NCI-H1930 (cell line): ENCODE measurements at regions not wholly inside any gene's neighbourhood (a gene's known extent, or its start where the extent isn't known, plus 50 kb on each side); places are given as distances from the start of the nearest gene placed in this dataset.
"Not testable (repeated sequence)": the region's sequence is repeated elsewhere in the genome, so short reads cannot be mapped to it uniquely, and the experiment has no call there.

Experiments used
- DNase-seq, 2 experiments: peaks; one replicate each; lab custom pipeline; 2025; lab: John Stamatoyannopoulos, UW

GRCh38 chr6:91190041-91190440 lies 603.2 kb upstream of the MAP3K7 start:
- not testable (repeated sequence) for DNase-seq

DNA sequence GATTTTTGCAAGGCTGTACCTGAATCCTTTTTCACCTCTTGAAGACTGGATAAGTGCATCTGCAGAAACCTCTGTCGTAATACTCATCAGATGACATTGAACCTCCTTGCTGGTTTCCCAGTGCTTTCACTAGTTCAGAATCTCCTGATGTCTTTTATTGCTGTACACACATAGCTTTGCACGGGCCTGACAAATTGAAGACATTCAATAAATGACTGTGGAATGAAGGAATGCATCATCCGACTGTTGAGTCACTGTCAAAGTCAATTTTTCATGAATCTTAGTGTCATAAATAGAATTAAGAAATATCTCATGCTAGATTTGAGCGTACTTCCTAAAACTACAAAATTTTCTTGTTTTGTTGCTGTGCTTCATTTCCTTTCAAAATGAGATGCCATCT lies 598.2 kb upstream of the MAP3K7 start:
- DNase-seq: no peak

GRCh38 chr6:91181416-91181815 lies 594.5 kb upstream of the MAP3K7 start:
- DNase-seq: no peak

- DNase-seq: no peak
Observed at GRCh38 chr6:91173651-91174050, 586.8 kb upstream of the MAP3K7 start.

GRCh38 chr6:91173186-91173585 lies 586.3 kb upstream of the MAP3K7 start:
- no peak for DNase-seq

- DNase-seq: no peak
Observed at GRCh38 chr6:91171754-91172462, 585.0 kb upstream of the MAP3K7 start.

DNA sequence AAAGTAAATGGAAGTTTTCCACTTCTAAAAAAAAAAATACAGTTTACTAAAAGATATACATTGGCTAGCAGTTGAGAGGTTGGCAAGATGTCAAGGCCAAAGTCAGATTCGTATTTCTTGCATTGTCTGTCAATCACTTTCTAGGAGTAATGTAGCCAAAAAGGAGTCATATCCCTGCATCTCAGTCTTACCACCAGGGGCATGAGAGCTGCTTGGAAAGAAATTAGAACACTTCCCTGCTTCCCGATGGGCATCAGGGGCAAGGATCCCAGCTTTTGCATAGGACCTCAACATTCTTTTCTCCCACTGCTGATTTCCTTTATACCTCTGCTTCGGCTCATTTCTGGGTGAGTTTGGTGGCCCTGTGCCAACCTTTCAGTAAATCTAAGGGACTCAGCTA lies 581.0 kb upstream of the MAP3K7 start:
- no peak for DNase-seq

DNA sequence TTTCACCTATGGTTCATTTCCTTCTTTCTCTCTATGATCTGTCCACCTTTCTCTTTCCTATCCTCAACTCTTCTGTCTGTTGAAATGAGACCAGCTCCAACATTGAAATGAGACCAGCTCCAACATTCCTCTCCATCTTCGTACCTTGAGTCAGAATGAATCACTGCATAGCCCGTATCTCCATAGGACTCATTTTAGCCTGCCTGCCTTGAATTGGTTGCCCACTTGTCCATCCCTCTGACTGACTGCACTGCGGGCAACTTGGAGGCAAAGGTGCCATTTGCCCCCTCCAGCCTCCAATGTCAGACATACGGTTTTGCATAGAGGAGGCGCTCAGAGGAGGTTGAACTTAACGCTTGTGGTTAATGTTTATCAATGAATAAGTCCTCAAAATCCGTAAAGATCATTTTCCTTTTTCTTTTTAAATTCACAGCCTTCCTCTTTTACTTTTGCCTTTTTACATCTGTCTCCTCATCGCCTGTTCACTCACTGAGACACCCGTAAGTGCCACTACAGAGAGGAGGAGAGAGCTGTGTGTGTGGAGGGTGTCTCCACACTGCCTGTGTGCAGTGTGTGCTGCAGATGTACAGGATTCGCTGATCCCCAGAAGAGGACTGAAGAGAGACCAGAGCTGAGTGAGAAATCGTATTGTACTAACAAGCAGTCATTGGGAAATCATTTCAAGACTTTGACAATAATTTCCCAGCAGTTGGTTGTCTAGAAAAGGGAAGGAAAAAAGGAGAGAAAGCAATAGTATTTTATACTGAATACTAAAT lies 579.6 kb upstream of the MAP3K7 start:
- no peak for DNase-seq

- DNase-seq: no peak
Observed at GRCh38 chr6:91164105-91164504, 577.2 kb upstream of the MAP3K7 start.

GRCh38 chr6:91161246-91161645 lies 574.4 kb upstream of the MAP3K7 start:
- DNase-seq: no peak

- no peak for DNase-seq
Observed at GRCh38 chr6:91155129-91155785, 568.4 kb upstream of the MAP3K7 start.

DNA sequence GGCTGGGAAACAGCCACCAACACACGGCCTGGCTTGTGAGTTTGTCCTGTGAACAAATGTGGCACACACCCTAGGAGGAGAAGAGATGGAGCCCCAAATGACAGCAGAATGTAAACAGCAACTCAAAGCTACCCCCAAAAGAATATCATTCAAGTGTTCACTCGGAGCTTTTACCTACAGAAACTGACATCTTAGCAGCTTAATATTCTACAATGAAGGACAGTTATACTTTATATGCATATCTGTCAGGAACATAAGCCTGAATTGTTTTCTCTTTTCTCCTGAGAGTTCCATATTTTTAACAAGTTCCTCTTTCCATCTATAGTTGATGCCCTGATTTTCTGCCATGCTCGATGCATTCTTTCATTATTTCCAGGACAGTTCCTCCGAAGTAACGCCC lies 566.0 kb upstream of the MAP3K7 start:
- DNase-seq: no peak

DNA sequence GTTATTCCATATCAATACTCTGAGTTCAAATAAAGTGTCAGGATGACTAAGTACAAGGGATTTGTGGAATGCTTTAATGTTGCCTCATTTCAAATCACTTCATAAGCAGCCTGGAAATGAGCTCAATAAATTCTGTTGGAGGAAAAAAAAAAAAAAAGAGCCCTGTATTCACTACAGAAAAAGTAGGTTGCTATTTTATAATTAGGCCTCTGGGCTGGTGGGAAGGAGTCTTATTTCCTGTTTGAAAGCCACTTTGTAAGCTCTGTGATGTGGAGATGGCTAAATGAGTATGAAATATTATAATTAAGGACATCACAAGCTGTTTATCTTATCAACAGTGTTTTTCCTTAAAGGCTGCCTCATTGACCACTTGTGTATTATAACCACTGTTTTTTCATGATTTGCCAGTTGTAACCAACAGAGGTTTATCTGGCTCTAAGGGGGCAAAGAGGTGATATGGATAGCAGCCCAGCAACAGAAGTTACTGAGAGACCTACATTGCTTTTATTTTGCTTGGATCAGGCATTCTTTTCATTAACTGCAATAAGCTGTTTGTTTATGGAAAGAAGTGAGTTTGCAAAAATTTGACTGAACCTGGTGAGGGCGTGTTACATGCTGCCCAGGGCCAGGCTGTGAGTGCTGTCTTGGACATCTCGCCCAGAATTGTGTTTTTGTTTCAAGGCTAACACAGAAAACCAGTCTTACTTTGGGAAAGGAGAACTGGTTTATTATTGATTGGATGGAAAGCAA lies 563.3 kb upstream of the MAP3K7 start:
- DNase-seq: no peak

DNA sequence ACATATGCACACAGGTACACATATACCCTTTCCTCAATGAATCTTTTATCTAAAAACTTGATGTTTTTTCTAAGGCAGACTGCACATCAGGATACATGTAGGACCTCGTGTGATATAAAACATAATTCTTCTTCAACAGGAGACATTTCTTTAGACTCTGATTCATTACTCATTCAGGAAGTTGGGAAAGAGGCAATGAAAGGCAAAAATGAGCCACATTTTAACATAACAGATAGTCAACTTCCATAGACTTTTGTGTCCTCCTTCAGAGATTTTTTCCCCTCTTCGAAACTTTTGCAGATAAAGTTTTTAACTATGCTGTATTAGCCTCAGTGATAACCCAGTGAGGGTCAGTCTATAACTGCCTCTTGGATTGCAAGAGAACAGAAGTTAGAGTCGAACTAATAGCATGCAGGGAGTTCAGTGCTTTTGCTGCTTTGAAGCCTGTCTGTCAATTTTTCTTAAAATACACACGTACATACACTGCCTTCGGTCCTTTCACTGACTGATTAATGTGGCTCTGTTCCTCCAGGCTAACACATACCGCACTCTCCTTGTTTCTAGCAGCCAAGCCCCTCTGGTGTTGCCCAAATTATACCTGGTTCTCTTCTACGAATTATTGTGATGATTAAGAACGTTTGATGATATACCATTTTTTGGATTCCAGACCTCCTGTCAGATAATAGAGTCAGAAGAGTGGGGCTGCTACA lies 562.5 kb upstream of the MAP3K7 start:
- no peak for DNase-seq

- DNase-seq: no peak
Observed at GRCh38 chr6:91144126-91144525, 557.3 kb upstream of the MAP3K7 start.

- DNase-seq: no peak
Observed at GRCh38 chr6:91142154-91142553, 555.3 kb upstream of the MAP3K7 start.

DNA sequence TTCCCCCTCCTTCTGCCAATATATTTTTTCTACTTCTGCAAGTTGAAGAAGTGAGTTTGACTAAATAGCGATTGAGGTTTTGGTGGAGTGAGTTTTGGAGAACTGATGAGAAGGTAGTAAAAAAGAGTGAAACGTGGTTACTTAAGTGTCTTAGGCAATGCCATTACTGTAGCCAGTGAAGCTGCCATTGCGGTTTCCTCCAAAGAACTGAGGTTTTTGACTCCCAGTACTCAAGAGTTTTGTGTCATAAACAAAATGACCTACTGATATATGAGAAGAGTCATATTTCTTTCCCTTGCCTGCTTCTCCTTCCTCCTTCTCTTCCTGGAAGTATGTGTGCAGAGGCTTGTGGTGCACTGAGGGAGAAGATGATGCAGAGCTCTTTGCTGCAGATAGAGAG lies 554.5 kb upstream of the MAP3K7 start:
- no peak for DNase-seq

DNA sequence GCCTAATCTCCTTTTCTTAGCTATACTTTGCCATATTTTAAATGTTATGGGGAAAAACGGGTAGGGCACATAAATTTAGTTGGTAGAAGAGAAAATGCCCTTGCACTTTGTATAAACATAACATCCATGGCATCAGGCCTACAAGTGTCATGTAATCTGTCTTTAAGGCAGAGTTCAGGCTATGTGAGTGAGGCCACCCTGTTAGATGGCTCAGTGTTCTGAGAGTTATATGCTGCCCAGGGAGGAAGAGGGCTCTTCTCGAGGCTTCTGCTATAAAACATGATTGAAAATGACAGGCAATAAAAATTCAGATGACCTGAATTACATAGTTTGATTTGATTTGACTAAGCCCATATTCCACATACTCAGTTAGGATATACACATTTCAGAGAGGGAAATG lies 553.6 kb upstream of the MAP3K7 start:
- DNase-seq: no peak

DNA sequence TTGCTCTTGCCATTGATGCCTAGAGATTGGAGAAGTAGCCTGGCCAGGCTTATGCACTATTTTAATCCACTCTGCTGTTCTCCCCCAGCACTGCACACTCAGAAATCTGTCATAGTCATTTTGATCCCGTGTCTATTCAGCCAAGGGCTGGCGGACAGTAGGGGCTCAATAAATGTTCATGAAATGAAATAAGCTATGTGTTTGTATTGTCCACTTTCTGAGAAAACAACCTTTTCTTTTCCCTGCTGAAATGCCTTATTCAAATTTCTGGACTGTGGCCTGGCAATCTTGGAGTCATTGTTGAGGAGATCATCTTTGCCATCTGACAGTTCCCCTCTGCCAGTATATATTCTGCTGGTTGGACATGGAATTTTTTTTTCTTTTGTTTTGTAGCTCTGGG lies 550.4 kb upstream of the MAP3K7 start:
- DNase-seq: no peak

DNA sequence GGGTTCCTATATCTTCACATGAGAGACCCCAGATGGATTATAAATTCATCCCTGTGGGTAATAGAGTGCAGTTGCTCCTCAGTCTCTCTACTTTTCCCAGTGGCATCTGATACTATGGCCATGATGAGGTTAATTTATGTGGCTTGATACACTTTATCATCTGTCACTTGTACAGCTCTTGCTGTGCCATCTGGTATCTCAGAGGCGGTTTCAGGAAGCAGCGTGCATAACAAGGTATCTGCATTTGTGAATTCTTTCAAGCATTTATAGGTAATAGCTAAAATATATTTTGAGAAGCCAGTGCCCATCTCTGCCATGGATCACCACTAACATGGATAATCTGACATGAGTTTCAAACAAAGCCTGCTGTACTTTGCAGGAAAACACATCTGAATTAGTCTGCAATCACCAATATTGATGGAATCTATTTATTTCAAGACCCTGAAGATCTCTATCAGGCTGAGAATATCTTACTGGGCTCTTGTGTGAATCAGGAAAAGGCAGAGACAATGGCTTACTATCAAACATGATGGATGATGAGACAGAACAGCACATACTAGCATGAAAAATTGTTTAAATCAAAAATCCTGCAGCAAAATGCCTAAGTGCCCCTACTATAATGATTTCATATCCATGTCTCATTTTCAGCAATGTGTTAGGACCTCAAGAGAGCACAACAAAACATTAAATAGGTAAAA lies 548.7 kb upstream of the MAP3K7 start:
- no peak for DNase-seq

GRCh38 chr6:91132461-91132860 lies 545.6 kb upstream of the MAP3K7 start:
- DNase-seq: no peak
